GM12878 (cell line): ENCODE measurements at regions not wholly inside any gene's neighbourhood (a gene's known extent, or its start where the extent isn't known, plus 50 kb on each side); places are given as distances from the start of the nearest gene placed in this dataset.

Source experiments
- ATAC-seq: fragments of 200-7000 bp; cut with Tn5 transposase; 3 replicates; pipeline ENCODE4 v1.9.1; 2020; ENCODE audit warnings: mild to moderate bottlenecking, moderate library complexity
- BruUV-seq: library from RNA; stranded (reverse); fragments of 400-500 nt; replicated peaks from 2 replicates; lab custom pipeline; 2021; lab: Mats Ljungman, UMichigan
- CTCF ChIA-PET: fragments of 300-600 bp; sonication (Branson Sonifier 250); formaldehyde crosslinking; extraction: SDS; loops from one replicate; lab custom pipeline; 2021; ENCODE audit warnings: inconsistent platforms; lab: Yijun Ruan, JAX
- POLR2A ChIA-PET: fragments of 350-600 bp; formaldehyde crosslinking; extraction: SDS; loops from one replicate; lab custom pipeline; 2021; ENCODE audit warnings: inconsistent platforms; lab: Charles Lee
- RAD21 ChIA-PET: fragments of 300-600 bp; sonication (Branson Sonifier 250); formaldehyde crosslinking; loops from one replicate; lab custom pipeline; 2023; ENCODE audit warnings: antibody characterized with exemption; ENCODE audit not compliant: unreplicated experiment; lab: Charles Lee
- SMC1A ChIA-PET: fragments of 300-600 bp; sonication (Branson Sonifier 250); formaldehyde crosslinking; loops from one replicate; lab custom pipeline; 2023; ENCODE audit not compliant: unreplicated experiment, uncharacterized antibody; lab: Charles Lee
- DNase-seq: peaks from one replicate; pipeline ENCODE4 v3.0.0-alpha.2; 2011; ENCODE audit warnings: low read depth, low spot score
- FAIRE-seq: peaks from 3 replicates; lab custom pipeline; 2011; peaks lifted over from hg19 to GRCh38; lab: Jason Lieb, UNC
- H2AFZ ChIP-seq: 2 replicates; pipeline ENCODE4 v1.6.0; 2011; ENCODE audit warnings: low read depth, low read length, control low read depth; ENCODE audit not compliant: control insufficient read depth
- H3K27ac ChIP-seq: 2 replicates; pipeline ENCODE4 v1.5.1; 2011; ENCODE audit warnings: control low read depth; ENCODE audit not compliant: control insufficient read depth, insufficient read depth
- H3K27me3 ChIP-seq, 2 experiments: replicated peaks in 1 of 2; 2 replicates each; pipeline versions ENCODE4 v1.6.0 to v1.6.1; 2011; ENCODE audit warnings: low read length in 1 of 2; ENCODE audit not compliant: control insufficient read depth in 2 of 2, insufficient read depth in 2 of 2
- H3K36me3 ChIP-seq, 2 experiments: 2 replicates each; pipeline ENCODE4 v1.5.1; 2011; ENCODE audit warnings: low read length in 1 of 2; ENCODE audit not compliant: control insufficient read depth in 2 of 2, insufficient read depth in 2 of 2
- H3K4me1 ChIP-seq: 2 replicates; pipeline ENCODE4 v1.6.1; 2011; ENCODE audit warnings: mild to moderate bottlenecking, low read length, moderate library complexity, mixed read lengths; ENCODE audit not compliant: control insufficient read depth, insufficient read depth
- H3K4me2 ChIP-seq: 2 replicates; pipeline ENCODE4 v1.6.0; 2011; ENCODE audit warnings: control low read depth; ENCODE audit not compliant: control insufficient read depth, insufficient read depth
- H3K4me3 ChIP-seq: fragments of 200-600 bp; sonication (generic); 2 replicates; pipeline ENCODE4 v1.5.1; 2016
- H3K79me2 ChIP-seq: 2 replicates; pipeline ENCODE4 v1.6.0; 2011; ENCODE audit warnings: low read length; ENCODE audit not compliant: control insufficient read depth, insufficient read depth
- H3K9ac ChIP-seq: 2 replicates; pipeline ENCODE4 v1.8.0; 2011; ENCODE audit warnings: low read length, control low read depth, mixed read lengths; ENCODE audit not compliant: control insufficient read depth, insufficient read depth
- H3K9me3 ChIP-seq: replicated peaks from 3 replicates; pipeline ENCODE4 v1.5.1; 2011; ENCODE audit warnings: mild to moderate bottlenecking, low read length; ENCODE audit not compliant: control insufficient read depth, insufficient read depth
- H4K20me1 ChIP-seq: 2 replicates; pipeline ENCODE4 v1.6.0; 2011; ENCODE audit not compliant: control insufficient read depth, insufficient read depth
- BACH1 ChIP-seq: fragments of 450-650 bp; IDR thresholded peaks from 2 replicates; pipeline ENCODE4 v1.6.1; 2017; ENCODE audit warnings: mild to moderate bottlenecking, borderline replicate concordance
- E2F8 ChIP-seq: fragments of 450-650 bp; IDR thresholded peaks from 2 replicates; pipeline ENCODE4 v1.6.1; 2018; ENCODE audit warnings: mild to moderate bottlenecking, low read depth, moderate library complexity; ENCODE audit not compliant: partially characterized antibody
- FOXM1 ChIP-seq: IDR thresholded peaks from 2 replicates; pipeline ENCODE4 v1.6.1; 2012; ENCODE audit warnings: low read depth, mild to moderate bottlenecking, inconsistent platforms, low read length, moderate library complexity
- HDAC6 ChIP-seq: fragments of 200-600 bp; sonication (generic); IDR thresholded peaks from one replicate; pipeline ENCODE4 v1.8.0; 2017; ENCODE audit warnings: antibody characterized with exemption; ENCODE audit not compliant: unreplicated experiment
- NR2F1 ChIP-seq: fragments of 450-650 bp; conservative IDR thresholded peaks from 2 replicates; pipeline ENCODE4 v1.6.1; 2017; ENCODE audit warnings: mild to moderate bottlenecking
- SPI1 ChIP-seq: IDR thresholded peaks from 2 replicates; pipeline ENCODE4 v1.6.1; 2011; ENCODE audit warnings: low read depth, mild to moderate bottlenecking, low read length, moderate library complexity, borderline replicate concordance; ENCODE audit not compliant: insufficient read depth
- SREBF2 ChIP-seq: IDR thresholded peaks from 2 replicates; pipeline ENCODE4 v1.6.1; 2012; ENCODE audit warnings: mild to moderate bottlenecking, low read length
- WGBS: methylation state at CpG from one replicate; pipeline ENCODE4 v1.1.6; 2016; ENCODE audit warnings: low lambda C conversion rate; ENCODE audit not compliant: insufficient replicate concordance, insufficient coverage; ENCODE audit errors: missing lambda C conversion rate; 5-methylcytosine and 5-hydroxymethylcytosine counted together
- in situ Hi-C: fragments of 300-500 bp; cut with MboI; formaldehyde crosslinking; loops from 9 replicates; pipeline ENCODE4 v1.14.3; 2018; ENCODE audit warnings: mixed read lengths
- intact Hi-C: fragments of 100-400 bp; cut with micrococcal nuclease; formaldehyde crosslinking; loops from one replicate; pipeline ENCODE4 v1.14.2; 2022; ENCODE audit not compliant: unreplicated experiment

- H3K9ac ChIP-seq: no peak overlapping the region
- WGBS: 43% methylated on average over 10 of the region's 10 CpGs
- H3K79me2 ChIP-seq: no peaks in the 10 kb centered on the region
- H4K20me1 ChIP-seq: no peaks in the 10 kb centered on the region
- no peak overlapping the region for H2AFZ ChIP-seq
- no peaks in the 10 kb centered on the region for H3K9me3 ChIP-seq
- POLR2A ChIA-PET: no interaction called here
- no peak overlapping the region for H3K4me3 ChIP-seq
- SMC1A ChIA-PET: no interaction called here
- TF ChIP-seq BACH1: no peak
- no peak for TF ChIP-seq SPI1
- TF ChIP-seq SREBF2: no peak
- TF ChIP-seq NR2F1: no peak
- TF ChIP-seq E2F8: no peak
- no peak for TF ChIP-seq HDAC6
- no peak for TF ChIP-seq FOXM1
- DNase-seq: no peak
- no peak for FAIRE-seq
- CTCF ChIA-PET: interaction anchor here (0.7 kb wide), 1 partner anchor 8 kb away, joined by 3 read pairs; no protein-coding TSS in a partner anchor
- H3K4me2 ChIP-seq: no peak overlapping the region
- intact Hi-C loops (no loop called here), in situ Hi-C loops (no loop called here)
- BruUV-seq: no TSS peak
- no peaks in the 10 kb centered on the region for H3K36me3 ChIP-seq
- RAD21 ChIA-PET: no interaction called here
- no peak for ATAC-seq
- H3K27me3 ChIP-seq: peaks cover 0 to 3% of the 10 kb centered on the region in 2 experiments; a peak in 2 of 4 replicates
- no peaks in the 10 kb centered on the region for H3K4me1 ChIP-seq
- H3K27ac ChIP-seq: no peak overlapping the region
Measured at GRCh38 chr3:193114431-193115340, 126.3 kb upstream of the PLAAT1 start.
